ENCODE measurements at regions not wholly inside any gene's neighbourhood (a gene's known extent, or its start where the extent isn't known, plus 50 kb on each side); places are given as distances from the start of the nearest gene placed in this dataset.

DNA sequence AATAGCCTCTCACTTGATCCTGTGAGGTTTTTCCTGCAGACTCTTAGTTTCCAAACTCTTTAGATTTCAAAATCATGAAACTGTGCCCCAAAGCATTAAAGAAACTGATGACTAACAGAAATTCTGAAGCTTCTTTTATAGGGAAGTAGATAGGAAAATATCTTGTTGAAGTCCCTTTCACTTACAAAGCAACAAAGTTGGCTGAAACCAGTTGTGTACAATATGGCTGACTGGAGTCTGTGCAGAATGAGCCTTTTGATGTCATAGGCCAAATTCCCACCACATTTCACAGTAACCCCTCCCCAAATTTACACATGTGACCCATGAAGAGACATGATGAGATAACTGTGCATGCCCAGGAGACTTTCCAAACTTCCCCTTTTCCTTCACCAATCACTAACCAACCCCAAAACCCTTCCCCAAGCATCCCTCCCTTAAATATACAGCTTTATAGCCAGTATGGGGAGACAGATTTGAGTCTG, 61.7 kb upstream of the NCK2 start:
- no peak for ATAC-seq

GRCh38 chr2:105682401-105682800, 62.3 kb upstream of the NCK2 start:
- DNase-seq, result no peak
- Mint-ChIP-seq H3K9me3 (no peaks in the 10 kb centered on the region), H3K27me3 (no peaks in the 10 kb centered on the region), H3K36me3 (ENCODE audit: low read depth) (no peaks in the 10 kb centered on the region), H3K4me3 (no peak overlapping the region), H3K4me1 (ENCODE audit: low read depth) (peaks cover 7% of the 10 kb centered on the region), H3K27ac (no peak overlapping the region)
- TF ChIP-seq, protein P1, sequence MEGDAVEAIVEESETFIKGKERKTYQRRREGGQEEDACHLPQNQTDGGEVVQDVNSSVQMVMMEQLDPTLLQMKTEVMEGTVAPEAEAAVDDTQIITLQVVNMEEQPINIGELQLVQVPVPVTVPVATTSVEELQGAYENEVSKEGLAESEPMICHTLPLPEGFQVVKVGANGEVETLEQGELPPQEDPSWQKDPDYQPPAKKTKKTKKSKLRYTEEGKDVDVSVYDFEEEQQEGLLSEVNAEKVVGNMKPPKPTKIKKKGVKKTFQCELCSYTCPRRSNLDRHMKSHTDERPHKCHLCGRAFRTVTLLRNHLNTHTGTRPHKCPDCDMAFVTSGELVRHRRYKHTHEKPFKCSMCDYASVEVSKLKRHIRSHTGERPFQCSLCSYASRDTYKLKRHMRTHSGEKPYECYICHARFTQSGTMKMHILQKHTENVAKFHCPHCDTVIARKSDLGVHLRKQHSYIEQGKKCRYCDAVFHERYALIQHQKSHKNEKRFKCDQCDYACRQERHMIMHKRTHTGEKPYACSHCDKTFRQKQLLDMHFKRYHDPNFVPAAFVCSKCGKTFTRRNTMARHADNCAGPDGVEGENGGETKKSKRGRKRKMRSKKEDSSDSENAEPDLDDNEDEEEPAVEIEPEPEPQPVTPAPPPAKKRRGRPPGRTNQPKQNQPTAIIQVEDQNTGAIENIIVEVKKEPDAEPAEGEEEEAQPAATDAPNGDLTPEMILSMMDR (IDR thresholded peaks at IDR 0.05), result no peak
- no peak for ATAC-seq
- intact Hi-C loops (cut with micrococcal nuclease), result no loop called here
- CTCF ChIA-PET, result no interaction called here
- POLR2A ChIA-PET, result no interaction called here

More for the DNA sequence above, 61.7 kb upstream of the NCK2 start:
- Mint-ChIP-seq H3K27me3 (no peaks in the 10 kb centered on the region), H3K36me3 (ENCODE audit: low read depth) (no peaks in the 10 kb centered on the region), H3K9me3 (no peaks in the 10 kb centered on the region), H3K27ac (no peak overlapping the region), H3K4me3 (no peak overlapping the region), H3K4me1 (ENCODE audit: low read depth) (peaks cover 7% of the 10 kb centered on the region)
- CTCF ChIA-PET, result no interaction called here
- intact Hi-C loops (cut with micrococcal nuclease), result no loop called here
- DNase-seq, result no peak
- POLR2A ChIA-PET, result no interaction called here
- TF ChIP-seq, protein P1 (IDR thresholded peaks at IDR 0.05), result no peak

- Mint-ChIP-seq H3K36me3 (ENCODE audit: low read depth) (no peaks in the 10 kb centered on the region), H3K27me3 (no peaks in the 10 kb centered on the region), H3K27ac (no peak overlapping the region), H3K9me3 (no peaks in the 10 kb centered on the region), H3K4me3 (no peak overlapping the region), H3K4me1 (ENCODE audit: low read depth) (peaks cover 7% of the 10 kb centered on the region)
- no peak for ATAC-seq
- ChIA-PET CTCF (no interaction called here), POLR2A (interaction anchor here (1.0 kb wide), 1 partner anchor 29 kb away, joined by 4 read pairs; no protein-coding TSS in a partner anchor)
- TF ChIP-seq, protein P1 (IDR thresholded peaks at IDR 0.05), result no peak
- intact Hi-C loops (cut with micrococcal nuclease), result no loop called here
- DNase-seq, result no peak
These were observed 62.8 kb upstream of the NCK2 start for GRCh38 chr2:105681927-105682326.

DNA sequence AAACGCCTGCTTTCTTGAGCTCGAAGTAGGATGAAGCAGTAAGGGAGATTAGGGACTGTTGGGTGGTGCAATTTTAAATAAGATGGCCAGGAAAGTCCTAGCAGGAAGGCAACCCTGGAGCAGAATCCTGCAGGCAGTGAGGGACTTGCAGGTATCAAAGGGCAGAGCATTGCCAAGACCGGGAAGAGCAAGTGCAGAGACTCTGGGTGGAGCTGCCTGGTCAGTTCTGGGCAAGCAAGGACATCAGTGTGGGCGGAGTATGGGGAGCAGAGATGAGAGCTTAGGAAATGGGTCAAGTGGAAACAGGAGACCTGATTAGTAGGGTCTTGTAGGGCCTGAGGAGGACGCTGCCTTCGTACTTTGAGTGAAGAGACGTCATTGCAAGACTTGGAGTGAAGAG, 64.4 kb upstream of the NCK2 start:
- CTCF ChIA-PET, result no interaction called here
- DNase-seq, result no peak
- H3K9me3 Mint-ChIP-seq, result no peaks in the 10 kb centered on the region
- TF ChIP-seq, protein P1 (IDR thresholded peaks at IDR 0.05), result no peak
- POLR2A ChIA-PET, result no interaction called here
- H3K27ac Mint-ChIP-seq, result no peak overlapping the region
- no peak overlapping the region for H3K4me3 Mint-ChIP-seq
- peaks cover 14% of the 10 kb centered on the region for H3K4me1 Mint-ChIP-seq (ENCODE audit: low read depth)
- H3K36me3 Mint-ChIP-seq (ENCODE audit: low read depth), result no peaks in the 10 kb centered on the region
- ATAC-seq, result no peak
- H3K27me3 Mint-ChIP-seq, result no peaks in the 10 kb centered on the region
- intact Hi-C loops (cut with micrococcal nuclease), result no loop called here

DNA sequence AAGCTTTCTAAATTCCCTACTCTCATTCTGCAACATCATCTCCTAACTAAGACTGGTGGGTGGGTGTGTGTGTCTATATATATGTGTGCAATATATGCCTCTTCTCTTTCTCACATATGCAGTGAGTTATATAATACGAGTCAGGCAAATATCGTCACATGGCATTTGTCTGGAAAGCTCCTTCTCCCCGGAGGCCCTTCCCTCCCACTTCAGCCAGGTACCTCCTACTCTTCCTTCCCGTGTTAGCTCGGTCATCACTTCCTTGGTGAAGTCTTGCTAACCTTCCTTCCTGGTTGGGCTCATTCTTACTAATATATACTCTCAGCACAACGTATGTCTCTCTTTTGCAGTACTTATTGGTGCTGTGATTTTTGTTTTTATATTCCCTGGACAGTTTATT, 66.4 kb upstream of the NCK2 start:
- H3K36me3 Mint-ChIP-seq (ENCODE audit: low read depth), result no peaks in the 10 kb centered on the region
- H3K27me3 Mint-ChIP-seq, result no peaks in the 10 kb centered on the region
- ATAC-seq, result no peak
- H3K4me3 Mint-ChIP-seq, result no peak overlapping the region
- no peak overlapping the region for H3K27ac Mint-ChIP-seq
- H3K4me1 Mint-ChIP-seq (ENCODE audit: low read depth), result peaks cover 23% of the 10 kb centered on the region
- no peak for DNase-seq
- TF ChIP-seq, protein P1 (IDR thresholded peaks at IDR 0.05), result no peak
- intact Hi-C loops (cut with micrococcal nuclease), result no loop called here
- ChIA-PET POLR2A (no interaction called here), CTCF (interaction anchor here (0.6 kb wide), 1 partner anchor 102 kb away, joined by 3 read pairs; no protein-coding TSS in a partner anchor)
- no peaks in the 10 kb centered on the region for H3K9me3 Mint-ChIP-seq
